ENCODE measurements at regions not wholly inside any gene's neighbourhood (a gene's known extent, or its start where the extent isn't known, plus 50 kb on each side); places are given as distances from the start of the nearest gene placed in this dataset.

DNA sequence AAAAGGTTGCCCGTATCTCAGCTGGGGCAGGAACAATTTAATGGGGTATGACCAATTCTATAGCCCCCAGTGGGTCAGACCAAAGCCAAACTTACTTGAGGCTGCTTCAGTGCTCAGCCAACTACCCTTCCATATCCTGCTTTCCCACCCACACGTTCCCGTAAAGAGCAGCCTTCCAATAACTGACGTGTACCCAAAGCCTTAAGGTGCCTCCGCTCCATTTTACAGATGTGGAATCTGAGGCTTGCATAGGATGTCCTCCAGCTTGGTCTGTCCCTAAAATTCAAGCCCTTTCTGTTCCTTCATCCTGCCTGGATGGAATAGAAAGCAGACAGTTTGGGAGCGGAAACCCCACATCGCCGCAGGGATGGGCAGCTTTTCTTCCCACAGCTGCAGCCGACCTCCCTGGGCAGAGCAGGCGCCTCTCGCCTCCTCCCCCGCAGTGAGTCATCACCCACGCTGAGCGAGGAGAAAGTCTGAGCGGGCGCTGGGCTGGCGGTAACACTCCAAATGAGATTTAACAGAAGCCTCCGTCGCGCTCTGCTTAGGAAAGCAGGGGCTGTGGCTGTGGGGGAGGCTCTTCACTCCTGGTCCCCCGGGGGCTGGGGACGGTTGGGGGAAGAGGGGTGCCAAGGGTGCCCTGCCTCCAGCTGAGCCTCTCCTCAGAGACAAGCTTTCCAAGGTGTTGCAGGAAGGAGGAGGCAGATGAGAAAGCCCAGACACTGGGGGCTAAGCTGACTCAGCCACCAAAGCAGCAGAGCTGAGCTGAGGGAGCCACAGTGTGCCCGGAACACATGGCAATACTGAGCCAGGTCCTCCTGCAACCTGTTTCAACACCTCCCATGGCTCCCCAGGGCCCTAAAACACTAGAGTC, 57.8 kb upstream of the HRH1 start (continued):
- TF ChIP-seq MAFK (IDR thresholded peaks at IDR 0.05; ENCODE audit: low read depth, low read length) (no peak), RNF2 (IDR thresholded peaks at IDR 0.05; ENCODE audit: borderline replicate concordance, low read depth, low read length, missing control alignments, poor library complexity, severe bottlenecking) (no peak), EZH2 (IDR thresholded peaks at IDR 0.05; ENCODE audit: low read depth, low read length, severe bottlenecking) (no peak), POLR2AphosphoS5 (IDR thresholded peaks at IDR 0.05; ENCODE audit: low read depth, low read length) (no peak), SIRT6 (IDR thresholded peaks at IDR 0.05; ENCODE audit: low read length) (no peak), CHD1 (IDR thresholded peaks at IDR 0.05; ENCODE audit: low read depth, low read length) (no peak), KDM5A (IDR thresholded peaks at IDR 0.05; ENCODE audit: low read length) (no peak), BCL11A (IDR thresholded peaks at IDR 0.05; ENCODE audit: low read depth in 2 of 2, low read length in 2 of 2) (no peak), SRF (IDR thresholded peaks at IDR 0.05; ENCODE audit: low read depth, low read length) (no peak), BRCA1 (IDR thresholded peaks at IDR 0.05; ENCODE audit: low read depth, low read length) (no peak), KDM4A (IDR thresholded peaks at IDR 0.05; ENCODE audit: low read depth, low read length, severe bottlenecking) (peak; percentile 30), SIN3A (conservative IDR thresholded peaks at IDR 0.05 in 1 of 2, IDR thresholded peaks at IDR 0.05 in 1 of 2; ENCODE audit: low read depth in 1 of 2, low read length in 2 of 2) (no peak), TAF1 (IDR thresholded peaks at IDR 0.05; ENCODE audit: low read depth, low read length) (no peak), KDM1A (IDR thresholded peaks at IDR 0.05; ENCODE audit: borderline replicate concordance, low read length) (no peak), EP300 (IDR thresholded peaks at IDR 0.05; ENCODE audit: borderline replicate concordance in 1 of 2, low read depth in 2 of 2, low read length in 2 of 2) (no peak), E2F6 (IDR thresholded peaks at IDR 0.05) (no peak), BACH1 (IDR thresholded peaks at IDR 0.05; ENCODE audit: low read length) (0 out of 2 replicates have a peak, but pooled peaks have one; percentile 2)
- TF ChIP-seq, protein P1, sequence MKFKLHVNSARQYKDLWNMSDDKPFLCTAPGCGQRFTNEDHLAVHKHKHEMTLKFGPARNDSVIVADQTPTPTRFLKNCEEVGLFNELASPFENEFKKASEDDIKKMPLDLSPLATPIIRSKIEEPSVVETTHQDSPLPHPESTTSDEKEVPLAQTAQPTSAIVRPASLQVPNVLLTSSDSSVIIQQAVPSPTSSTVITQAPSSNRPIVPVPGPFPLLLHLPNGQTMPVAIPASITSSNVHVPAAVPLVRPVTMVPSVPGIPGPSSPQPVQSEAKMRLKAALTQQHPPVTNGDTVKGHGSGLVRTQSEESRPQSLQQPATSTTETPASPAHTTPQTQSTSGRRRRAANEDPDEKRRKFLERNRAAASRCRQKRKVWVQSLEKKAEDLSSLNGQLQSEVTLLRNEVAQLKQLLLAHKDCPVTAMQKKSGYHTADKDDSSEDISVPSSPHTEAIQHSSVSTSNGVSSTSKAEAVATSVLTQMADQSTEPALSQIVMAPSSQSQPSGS (IDR thresholded peaks at IDR 0.05; ENCODE audit: low read length), result no peak
- TF ChIP-seq, protein P2, sequence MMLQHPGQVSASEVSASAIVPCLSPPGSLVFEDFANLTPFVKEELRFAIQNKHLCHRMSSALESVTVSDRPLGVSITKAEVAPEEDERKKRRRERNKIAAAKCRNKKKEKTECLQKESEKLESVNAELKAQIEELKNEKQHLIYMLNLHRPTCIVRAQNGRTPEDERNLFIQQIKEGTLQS (IDR thresholded peaks at IDR 0.05; ENCODE audit: insufficient read depth, low read depth, low read length), result no peak
- TF ChIP-seq, protein P3, sequence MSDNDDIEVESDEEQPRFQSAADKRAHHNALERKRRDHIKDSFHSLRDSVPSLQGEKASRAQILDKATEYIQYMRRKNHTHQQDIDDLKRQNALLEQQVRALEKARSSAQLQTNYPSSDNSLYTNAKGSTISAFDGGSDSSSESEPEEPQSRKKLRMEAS (IDR thresholded peaks at IDR 0.05), result peak; percentile 66; the same call in 1 of the 2 replicates
